GM12875 (cell line): ENCODE measurements at regions not wholly inside any gene's neighbourhood (a gene's known extent, or its start where the extent isn't known, plus 50 kb on each side); places are given as distances from the start of the nearest gene placed in this dataset.

ENCODE experiments used
- H3K4me3 ChIP-seq: one replicate; pipeline ENCODE4 v1.5.1; 2011; ENCODE audit warnings: low read depth, low read length, control low read depth
- TF ChIP-seq, protein P1 (sequence below): IDR thresholded peaks from 2 replicates; pipeline ENCODE4 v1.5.1; 2011; ENCODE audit warnings: low read depth, mild to moderate bottlenecking, control low read depth, inconsistent platforms, low read length, moderate library complexity, borderline replicate concordance; ENCODE audit not compliant: insufficient read depth

DNA sequence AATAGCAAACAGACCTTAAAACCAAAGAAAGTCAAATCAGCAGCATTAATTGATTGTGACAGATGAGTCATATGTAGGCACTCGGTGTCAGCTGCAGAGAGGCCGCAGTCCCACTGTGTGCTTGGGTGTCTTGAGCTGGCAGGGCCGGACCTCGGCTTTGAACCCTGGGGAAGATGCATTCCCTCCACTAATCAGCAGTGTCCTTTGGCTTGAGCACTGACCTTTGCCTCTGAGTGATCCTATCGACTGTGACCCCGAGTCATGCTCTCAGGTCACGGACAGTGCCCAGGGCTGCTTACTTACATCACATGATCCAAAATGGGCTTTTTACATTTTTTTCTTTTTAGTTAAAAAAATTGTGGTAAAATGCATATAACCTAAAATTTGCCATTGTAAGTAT lies 188.7 kb downstream of the GADD45G start:
- no peak overlapping the region for H3K4me3 ChIP-seq
- TF ChIP-seq, protein P1, sequence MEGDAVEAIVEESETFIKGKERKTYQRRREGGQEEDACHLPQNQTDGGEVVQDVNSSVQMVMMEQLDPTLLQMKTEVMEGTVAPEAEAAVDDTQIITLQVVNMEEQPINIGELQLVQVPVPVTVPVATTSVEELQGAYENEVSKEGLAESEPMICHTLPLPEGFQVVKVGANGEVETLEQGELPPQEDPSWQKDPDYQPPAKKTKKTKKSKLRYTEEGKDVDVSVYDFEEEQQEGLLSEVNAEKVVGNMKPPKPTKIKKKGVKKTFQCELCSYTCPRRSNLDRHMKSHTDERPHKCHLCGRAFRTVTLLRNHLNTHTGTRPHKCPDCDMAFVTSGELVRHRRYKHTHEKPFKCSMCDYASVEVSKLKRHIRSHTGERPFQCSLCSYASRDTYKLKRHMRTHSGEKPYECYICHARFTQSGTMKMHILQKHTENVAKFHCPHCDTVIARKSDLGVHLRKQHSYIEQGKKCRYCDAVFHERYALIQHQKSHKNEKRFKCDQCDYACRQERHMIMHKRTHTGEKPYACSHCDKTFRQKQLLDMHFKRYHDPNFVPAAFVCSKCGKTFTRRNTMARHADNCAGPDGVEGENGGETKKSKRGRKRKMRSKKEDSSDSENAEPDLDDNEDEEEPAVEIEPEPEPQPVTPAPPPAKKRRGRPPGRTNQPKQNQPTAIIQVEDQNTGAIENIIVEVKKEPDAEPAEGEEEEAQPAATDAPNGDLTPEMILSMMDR = no peak

DNA sequence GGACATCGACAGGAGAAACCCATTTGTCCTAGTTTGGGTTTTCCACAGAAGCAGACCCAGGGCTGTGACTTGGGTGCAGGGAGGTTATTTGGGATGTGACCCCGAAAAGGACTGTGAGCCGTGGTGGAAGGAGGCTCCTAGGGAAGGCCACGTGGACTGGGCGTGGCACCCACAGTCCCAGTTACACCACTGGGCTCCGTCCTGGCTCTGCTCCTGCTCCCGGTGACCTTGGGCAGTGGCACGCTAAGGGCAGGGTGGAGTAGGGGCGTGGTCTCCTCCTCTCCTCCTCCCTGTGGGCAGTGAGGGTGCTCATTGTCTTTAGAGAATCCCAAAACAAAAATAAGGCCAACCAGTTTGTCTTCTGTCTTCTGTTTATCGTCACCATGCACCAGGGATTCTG lies 190.1 kb downstream of the GADD45G start:
- TF ChIP-seq, protein P1 = no peak
- H3K4me3 ChIP-seq = no peak overlapping the region

DNA sequence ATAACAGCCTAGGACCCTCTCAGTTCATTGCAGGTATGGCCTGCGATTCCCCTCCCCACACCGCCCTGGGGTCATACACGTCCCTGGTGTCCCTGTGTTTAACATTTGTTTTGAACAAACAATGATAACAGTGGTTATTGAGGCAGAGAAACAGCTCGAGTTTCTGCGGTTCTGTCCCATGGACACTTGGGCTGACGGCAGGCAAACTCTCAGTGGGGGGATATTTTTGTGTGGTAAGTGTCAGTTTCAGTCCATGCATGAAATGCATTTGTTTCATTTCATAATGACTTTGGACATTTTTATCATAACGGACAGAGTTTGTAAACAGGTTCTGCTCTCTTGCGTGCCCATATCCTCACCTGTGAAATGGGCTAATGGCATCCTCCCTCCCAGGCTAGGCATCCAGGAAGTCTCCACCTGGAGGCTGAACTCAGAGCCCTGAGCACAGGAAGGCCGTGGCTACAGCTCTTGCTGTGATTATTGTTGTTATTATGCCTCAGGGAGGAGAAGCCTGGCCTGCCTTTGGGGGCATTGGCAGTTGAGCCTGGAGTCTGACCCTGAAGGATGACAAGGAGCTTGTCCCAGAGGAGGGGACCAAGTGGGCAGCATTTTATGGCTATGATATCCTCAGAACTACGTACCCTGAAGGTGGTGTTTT lies 190.9 kb downstream of the GADD45G start:
- H3K4me3 ChIP-seq = no peak overlapping the region
- TF ChIP-seq, protein P1 = no peak

DNA sequence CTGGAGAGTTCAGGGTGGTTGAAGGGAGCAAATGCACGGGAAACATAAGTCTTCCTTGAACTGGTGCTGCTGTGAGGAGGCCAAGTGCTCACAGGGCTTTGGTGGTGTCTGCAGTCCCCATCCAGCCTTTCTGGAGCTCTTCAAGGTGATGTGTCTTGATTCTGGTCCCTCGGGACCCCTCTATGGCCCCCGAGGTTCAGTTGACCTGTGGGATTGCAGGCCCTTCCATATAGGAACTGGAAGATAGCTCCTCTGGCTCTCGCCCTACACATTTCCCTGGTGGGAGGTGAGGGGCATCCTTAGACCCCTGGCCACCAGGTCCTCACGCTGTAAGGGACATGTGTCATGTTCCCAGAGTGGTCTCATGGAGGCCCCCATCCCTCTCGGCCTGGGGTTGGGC lies 191.8 kb downstream of the GADD45G start:
- TF ChIP-seq, protein P1 = no peak
- H3K4me3 ChIP-seq = no peak overlapping the region

DNA sequence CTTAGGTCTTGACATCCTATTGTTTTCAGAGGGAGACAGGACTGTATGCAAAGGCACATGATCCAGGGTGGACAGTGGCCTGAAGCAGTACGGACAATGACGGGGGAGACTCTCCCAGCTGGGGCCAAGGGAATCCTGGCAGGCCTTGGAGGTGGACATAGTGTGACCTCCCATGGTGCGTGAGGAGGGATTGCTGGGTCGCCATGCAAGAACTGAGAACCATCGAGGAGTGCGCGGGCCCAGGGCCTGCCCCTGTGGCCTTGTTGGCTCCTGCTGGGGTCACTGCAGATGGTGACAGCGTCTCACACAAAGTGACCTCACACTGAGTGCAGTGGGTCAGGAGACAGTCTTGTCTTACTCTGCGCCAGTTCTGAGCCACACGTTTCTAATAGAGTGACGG lies 192.4 kb downstream of the GADD45G start:
- H3K4me3 ChIP-seq = no peak overlapping the region
- TF ChIP-seq, protein P1 = no peak

GRCh38 chr9:89797937-89798455 lies 193.2 kb downstream of the GADD45G start:
- no peak overlapping the region for H3K4me3 ChIP-seq
- TF ChIP-seq, protein P1 = no peak

DNA sequence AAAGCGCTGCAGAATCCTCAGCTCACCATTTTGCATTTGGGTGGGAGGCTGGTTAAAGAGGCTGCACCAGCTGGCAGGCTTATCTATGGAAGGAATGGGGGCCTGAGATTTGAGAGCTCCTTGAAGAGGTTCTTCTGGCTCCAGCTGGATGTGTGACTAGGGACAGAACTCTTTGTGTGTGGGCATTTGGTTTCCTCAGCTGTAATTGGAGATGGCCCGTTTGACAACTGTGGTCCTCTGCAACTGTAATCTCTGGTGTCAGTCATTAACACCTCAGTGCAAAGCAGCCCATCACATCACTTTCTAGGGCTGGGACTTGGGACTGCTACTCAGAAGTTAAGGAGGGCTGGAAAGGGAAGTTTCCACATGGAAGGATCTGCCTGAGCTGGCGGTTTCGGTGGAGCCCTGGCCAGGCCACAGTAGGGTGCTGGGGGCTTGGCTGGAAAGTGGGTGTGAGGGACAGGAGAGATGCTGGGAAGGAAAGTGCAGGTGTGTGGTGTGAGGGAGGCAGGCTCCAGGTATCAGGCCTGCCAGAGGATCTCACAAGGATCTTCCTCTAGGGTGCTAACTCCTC lies 193.8 kb downstream of the GADD45G start:
- TF ChIP-seq, protein P1 = no peak
- no peak overlapping the region for H3K4me3 ChIP-seq
